ENCODE measurements at regions not wholly inside any gene's neighbourhood (a gene's known extent, or its start where the extent isn't known, plus 50 kb on each side); places are given as distances from the start of the nearest gene placed in this dataset.
A peak's percentile ranks its signal among the peaks of the same experiment; 100 is the strongest.
"Not testable (repeated sequence)": the region's sequence is repeated elsewhere in the genome, so short reads cannot be mapped to it uniquely, and the experiment has no call there.

GRCh38 chr7:84722734-84723133, 464.1 kb downstream of the SEMA3D start:
- H3K4me3 ChIP-seq (ENCODE audit: control insufficient read depth, low read depth, low read length) = no peak overlapping the region
- no peak for TF ChIP-seq CTCF (conservative IDR thresholded peaks at IDR 0.05; ENCODE audit: control insufficient read depth, insufficient read depth, low read depth, low read length)

GRCh38 chr7:84722086-84722485, 464.8 kb downstream of the SEMA3D start:
- no peak overlapping the region for H3K4me3 ChIP-seq (ENCODE audit: control insufficient read depth, low read depth, low read length)
- no peak for TF ChIP-seq CTCF (conservative IDR thresholded peaks at IDR 0.05; ENCODE audit: control insufficient read depth, insufficient read depth, low read depth, low read length)
- DNase-seq (ENCODE audit: low read depth) = peak; percentile 25

More at GRCh38 chr7:84722734-84723133, 464.1 kb downstream of the SEMA3D start:
- DNase-seq (ENCODE audit: low read depth) = no peak

GRCh38 chr7:84720456-84721097, 466.3 kb downstream of the SEMA3D start:
- H3K4me3 ChIP-seq (ENCODE audit: control insufficient read depth, low read depth, low read length) = no peak overlapping the region
- DNase-seq (ENCODE audit: low read depth) = no peak
- no peak for TF ChIP-seq CTCF (conservative IDR thresholded peaks at IDR 0.05; ENCODE audit: control insufficient read depth, insufficient read depth, low read depth, low read length)

GRCh38 chr7:84714765-84715164, 472.1 kb downstream of the SEMA3D start:
- DNase-seq (ENCODE audit: low read depth) = no peak
- TF ChIP-seq CTCF (conservative IDR thresholded peaks at IDR 0.05; ENCODE audit: control insufficient read depth, insufficient read depth, low read depth, low read length) = no peak
- H3K4me3 ChIP-seq (ENCODE audit: control insufficient read depth, low read depth, low read length) = no peak overlapping the region

GRCh38 chr7:84712374-84713121, 474.3 kb downstream of the SEMA3D start:
- DNase-seq (ENCODE audit: low read depth) = peak; percentile 36
- no peak for TF ChIP-seq CTCF (conservative IDR thresholded peaks at IDR 0.05; ENCODE audit: control insufficient read depth, insufficient read depth, low read depth, low read length)
- no peak overlapping the region for H3K4me3 ChIP-seq (ENCODE audit: control insufficient read depth, low read depth, low read length)

- DNase-seq (ENCODE audit: low read depth); H3K4me3 ChIP-seq (ENCODE audit: control insufficient read depth, low read depth, low read length): not testable (repeated sequence)
Observed at GRCh38 chr7:84710538-84710937, 476.3 kb downstream of the SEMA3D start.

GRCh38 chr7:84705706-84706105, 481.1 kb downstream of the SEMA3D start:
- no peak overlapping the region for H3K4me3 ChIP-seq (ENCODE audit: control insufficient read depth, low read depth, low read length)
- peak; percentile 21 for DNase-seq (ENCODE audit: low read depth)
- TF ChIP-seq CTCF (conservative IDR thresholded peaks at IDR 0.05; ENCODE audit: control insufficient read depth, insufficient read depth, low read depth, low read length) = no peak

Data from fibroblast of mammary gland (primary cell).